Stimulated activated CD4-positive, alpha-beta T cell treated with anti-CD3 and anti-CD28 coated beads, Interleukin-1b, Interleukin-23, amount 100 ng/mL, for 48 hours (primary cell): ENCODE measurements at regions not wholly inside any gene's neighbourhood (a gene's known extent, or its start where the extent isn't known, plus 50 kb on each side); places are given as distances from the start of the nearest gene placed in this dataset.
"Not testable (repeated sequence)": the region's sequence is repeated elsewhere in the genome, so short reads cannot be mapped to it uniquely, and the experiment has no call there.

Source experiments
- DNase-seq: peaks from one replicate; pipeline ENCODE4 v3.0.0-alpha.2; 2020

DNA sequence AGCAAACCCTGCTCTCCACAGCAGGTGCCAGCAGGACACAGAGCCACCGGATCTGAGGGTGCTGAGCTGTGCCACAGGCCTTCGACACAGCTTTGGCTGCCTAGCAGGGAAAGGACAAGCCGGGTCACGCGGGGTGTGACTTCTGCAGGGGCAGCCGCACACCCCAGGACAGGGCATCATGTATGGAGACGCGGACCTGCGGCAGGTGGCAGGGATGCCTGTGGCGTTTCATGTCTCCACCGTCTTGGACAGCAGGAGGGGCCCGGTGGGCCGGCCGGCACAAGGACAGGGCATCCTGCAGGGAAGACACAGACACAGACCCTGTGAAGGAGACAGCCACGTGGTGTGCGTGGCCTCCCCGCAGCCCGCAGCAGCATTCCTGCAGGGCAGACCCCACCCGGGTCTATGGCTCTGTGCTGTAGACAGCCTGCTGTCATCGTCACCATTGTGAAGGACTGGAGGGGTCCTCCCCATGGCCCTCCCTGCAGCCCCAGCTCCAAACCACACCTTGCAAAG lies 109.2 kb downstream of the PDGFA start:
- DNase-seq = no peak

DNA sequence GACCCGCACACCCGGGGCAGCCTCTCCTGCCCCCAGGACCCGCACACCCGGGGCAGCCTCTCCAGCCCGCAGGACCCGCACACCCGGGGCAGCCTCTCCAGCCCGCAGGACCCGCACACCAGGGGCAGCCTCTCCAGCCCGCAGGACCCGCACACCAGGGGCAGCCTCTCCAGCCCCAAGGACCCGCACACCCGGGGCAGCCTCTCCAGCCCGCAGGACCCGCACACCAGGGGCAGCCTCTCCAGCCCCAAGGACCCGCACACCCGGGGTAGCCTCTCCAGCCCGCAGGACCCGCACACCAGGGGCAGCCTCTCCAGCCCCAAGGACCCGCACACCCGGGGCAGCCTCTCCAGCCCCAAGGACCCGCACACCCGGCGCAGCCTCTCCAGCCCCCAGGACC lies 108.5 kb downstream of the PDGFA start:
- not testable (repeated sequence) for DNase-seq

DNA sequence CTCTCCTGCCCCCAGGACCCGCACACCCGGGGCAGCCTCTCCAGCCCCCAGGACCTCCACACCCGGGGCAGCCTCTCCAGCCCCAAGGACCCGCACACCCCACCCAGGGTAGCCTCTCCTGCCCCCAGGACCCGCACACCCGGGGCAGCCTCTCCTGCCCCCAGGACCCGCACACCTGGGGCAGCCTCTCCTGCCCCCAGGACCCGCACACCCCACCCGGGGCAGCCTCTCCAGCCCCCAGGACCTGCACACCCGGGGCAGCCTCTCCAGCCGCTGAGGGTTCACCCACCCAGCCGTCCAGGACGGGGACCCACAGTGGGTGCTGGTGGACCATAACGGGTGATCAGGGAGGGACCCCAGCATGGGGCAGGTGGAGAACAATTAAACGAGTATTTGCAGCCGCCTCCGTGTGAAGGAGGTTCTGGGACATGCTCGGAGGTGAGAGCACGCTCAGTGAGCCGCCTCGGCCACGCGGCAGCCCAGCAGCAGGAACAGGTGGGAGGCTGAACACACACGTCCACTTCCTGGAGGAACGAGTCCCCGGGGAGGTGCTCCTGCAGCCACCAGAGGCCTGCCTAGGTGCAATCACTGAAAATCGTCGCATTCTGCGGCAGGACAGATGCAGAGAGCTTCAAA lies 107.9 kb downstream of the PDGFA start:
- no peak for DNase-seq

DNA sequence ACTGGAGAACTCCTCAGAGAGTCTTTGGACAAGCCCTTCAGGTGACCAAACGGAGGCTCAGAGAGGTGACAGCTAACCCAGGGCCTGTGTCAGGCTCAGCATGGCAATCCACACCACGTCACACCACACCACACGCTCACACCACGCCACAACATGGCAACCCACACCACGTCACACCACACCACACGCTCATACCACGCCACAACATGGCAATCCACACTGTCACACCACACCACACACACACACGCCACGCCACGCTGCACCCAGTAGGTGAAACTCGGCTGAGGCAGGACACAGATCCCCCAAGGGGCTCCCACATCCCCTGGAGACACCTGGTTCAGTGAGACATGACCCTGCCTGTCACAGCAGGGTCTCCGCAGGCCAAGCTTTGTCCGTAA lies 107.3 kb downstream of the PDGFA start:
- DNase-seq = no peak

DNA sequence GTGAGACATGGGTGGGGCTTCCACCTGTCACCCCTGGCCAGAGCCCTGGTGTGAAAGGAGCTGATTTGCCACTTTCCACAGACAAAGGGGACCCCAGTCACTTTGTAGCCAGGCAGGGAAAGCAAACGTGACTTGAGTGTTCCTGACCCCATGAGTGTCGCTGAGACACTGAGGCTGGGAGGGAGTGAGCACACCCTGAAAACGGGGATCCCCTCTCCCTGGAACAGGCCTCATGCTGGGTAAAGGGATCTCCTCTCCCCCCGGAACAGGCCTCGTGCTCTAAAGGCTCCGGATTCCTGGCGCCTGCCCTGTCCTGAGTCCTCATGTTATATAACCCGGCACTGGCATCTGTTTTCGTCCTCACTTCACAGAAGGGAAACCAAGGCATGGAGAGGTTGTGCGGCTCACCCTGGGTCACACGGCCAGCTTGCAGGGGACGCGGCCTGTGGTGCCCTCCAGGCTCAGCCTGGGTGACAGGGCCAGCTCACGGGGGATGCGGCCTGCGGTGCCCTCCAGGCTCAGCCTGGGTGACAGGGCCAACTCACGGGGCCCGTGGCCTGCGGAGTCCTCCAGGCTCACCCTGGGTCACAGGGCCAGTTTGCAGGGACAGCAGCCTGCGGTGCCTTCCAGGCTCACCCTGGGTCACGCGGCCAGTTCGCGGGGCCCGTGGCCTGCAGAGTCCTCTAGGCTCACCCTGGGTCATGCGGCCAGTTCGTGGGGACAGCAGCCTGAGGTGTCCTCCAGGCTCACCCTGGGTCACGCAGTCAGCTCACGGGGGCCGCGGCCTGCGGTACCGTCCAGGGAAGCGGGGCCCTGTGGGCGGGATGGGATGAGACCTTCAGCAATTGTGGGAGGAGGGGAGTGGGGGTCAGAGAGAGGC lies 104.7 kb downstream of the PDGFA start:
- DNase-seq = no peak

DNA sequence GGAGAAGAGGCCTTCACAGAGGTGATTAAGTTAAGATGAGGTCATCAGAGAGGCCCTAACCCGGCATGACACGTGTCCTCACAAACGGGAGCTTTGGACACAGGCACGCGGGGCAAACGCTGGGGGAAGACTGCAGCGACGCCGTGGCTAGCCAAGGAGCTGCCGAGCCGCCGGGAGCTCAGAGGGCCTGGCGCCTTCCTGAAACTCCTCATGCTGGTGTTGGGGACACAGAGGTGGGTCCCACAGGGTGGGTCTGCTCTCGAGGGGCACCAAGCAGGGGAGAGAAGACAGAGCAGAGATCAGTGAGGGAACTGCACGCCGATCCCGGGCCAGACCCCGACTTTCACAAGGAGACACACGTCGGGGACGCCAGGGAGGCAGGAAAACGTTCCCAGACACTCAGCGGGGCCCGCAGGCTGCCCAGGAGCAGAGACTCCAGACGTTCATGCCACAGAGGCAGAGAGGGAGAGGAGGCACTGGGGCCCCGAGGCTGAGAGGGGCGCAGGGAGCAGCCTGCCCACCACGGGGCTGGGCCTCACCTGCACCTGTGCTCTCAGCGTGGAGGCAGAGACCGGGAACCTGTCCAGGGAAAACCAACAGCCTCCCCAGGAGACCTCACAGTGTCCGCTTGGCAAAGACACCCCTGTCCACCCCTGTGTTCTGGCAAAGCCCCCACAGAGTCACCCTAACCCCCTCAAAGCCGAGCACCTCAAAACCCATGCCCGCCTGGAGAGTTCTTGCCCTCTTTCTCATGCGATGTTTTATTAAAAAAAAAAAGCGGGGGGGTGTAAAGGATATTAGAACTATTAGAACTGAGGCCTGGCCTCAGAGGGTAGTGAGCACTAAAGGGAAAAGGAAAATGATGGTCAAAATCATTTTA lies 103.8 kb downstream of the PDGFA start:
- no peak for DNase-seq

DNA sequence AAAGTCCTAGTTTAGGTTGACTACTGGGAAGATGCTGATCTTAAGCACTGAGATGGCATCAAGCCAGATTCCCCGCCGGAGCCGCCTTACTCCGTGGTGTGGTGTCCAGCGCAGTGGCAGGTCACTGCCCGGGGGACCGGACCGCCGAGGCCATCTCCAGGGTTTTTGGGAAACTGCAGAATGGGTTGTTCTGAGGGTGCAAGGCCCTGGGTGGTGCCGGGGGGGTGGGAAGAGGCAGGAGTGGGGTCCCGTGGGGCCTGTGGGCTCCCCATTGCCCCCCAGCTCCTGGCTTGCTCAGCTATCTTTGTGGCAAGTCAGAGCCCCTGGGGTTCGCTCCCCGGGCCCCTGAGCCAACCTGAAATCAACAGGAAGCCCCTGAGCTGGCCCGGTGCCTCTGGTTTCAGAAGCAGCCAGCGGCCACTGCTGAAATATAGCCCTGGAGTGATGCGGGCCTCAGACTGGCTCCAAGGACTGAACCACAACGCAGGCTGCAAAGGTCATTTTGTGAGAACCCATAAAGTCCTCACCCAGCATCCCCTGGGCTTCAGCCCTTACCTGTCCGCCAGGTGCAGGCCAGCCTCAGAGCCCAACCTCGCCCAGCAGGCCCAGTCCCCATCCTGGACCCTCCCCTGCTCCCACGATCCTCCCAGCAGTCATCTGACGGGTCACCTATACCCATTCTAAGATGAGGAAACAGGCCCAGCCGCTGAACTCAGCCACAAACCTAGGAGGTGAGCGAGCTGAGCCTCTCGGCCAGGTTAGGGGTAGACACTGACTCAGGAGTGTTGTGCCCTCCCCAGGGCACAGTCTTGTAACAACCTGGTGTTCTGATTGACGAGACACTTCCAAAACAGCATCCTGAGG lies 102.7 kb downstream of the PDGFA start:
- no peak for DNase-seq

DNA sequence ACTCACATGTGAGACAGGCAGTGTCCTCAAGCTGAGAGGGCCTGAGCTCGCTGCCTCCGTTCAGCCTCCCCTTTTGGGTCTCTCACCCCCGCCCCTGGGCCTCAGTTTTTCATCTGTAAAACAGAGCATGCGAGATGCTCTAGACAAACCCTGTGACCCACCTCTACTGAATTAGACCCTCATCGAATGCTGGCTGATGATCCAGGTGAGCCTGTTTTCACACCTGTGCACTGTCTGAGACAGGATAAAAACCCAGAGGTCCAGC lies 102.1 kb downstream of the PDGFA start:
- no peak for DNase-seq

DNA sequence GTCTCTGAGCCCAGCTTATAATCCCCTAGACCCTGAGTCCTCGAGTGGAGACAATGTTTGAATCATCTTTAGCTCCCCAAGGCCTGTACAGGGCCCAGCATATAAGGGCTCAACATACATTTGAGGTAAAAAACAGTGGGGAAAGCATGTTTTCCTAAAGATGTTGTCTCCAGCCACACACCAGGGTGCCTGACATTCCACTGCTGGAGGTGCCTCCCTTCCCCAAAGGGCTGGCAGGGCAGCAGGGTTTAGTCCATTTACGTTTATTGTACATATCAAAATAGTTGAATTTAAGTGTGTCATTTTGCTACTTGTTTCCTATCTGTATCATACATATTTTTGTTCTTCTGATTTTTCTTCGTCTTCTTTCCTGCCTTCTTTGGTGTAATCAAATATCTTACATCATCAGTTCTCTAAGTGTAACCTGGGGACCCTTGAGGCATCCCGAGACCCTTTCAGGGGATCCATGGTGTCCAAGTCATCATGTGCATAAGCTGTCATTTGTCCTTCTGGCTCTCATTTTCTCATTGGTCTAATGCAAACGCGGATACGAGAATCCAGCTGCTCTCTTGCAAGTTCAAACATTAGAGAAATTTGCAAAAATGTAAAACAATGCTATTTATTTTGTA lies 101.6 kb downstream of the PDGFA start:
- DNase-seq = no peak

DNA sequence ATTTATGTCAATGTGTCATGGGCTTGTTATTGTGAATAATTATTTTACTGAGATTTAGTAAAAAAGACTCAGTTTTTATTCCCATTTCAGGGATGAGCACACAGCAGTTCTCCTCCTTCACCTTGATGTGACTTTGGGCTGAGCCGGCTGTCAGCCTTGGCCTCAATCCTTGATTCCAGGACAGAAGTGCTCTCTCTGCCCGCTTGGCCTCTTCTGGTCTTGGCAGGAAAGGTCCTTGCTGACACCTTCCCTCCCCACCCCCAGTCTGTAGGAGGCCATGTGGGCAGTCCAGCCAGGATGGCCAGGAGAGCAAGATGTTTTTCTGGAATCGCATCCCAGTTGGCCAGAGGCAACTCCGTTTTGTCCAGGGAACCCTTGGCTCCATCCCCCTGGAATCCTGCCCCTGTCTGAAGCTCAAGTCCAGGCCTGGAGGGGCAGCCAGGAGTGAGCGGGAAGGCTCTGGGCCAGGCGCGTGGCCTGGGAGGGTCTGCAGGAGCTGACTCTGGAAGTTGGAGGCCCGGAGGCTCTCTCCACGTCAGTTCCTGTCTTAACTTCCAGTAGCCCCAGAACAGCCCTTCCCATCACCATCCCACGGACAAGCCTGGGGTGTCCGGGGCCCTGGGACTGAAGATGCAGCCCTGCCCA lies 100.9 kb downstream of the PDGFA start:
- DNase-seq = no peak

DNA sequence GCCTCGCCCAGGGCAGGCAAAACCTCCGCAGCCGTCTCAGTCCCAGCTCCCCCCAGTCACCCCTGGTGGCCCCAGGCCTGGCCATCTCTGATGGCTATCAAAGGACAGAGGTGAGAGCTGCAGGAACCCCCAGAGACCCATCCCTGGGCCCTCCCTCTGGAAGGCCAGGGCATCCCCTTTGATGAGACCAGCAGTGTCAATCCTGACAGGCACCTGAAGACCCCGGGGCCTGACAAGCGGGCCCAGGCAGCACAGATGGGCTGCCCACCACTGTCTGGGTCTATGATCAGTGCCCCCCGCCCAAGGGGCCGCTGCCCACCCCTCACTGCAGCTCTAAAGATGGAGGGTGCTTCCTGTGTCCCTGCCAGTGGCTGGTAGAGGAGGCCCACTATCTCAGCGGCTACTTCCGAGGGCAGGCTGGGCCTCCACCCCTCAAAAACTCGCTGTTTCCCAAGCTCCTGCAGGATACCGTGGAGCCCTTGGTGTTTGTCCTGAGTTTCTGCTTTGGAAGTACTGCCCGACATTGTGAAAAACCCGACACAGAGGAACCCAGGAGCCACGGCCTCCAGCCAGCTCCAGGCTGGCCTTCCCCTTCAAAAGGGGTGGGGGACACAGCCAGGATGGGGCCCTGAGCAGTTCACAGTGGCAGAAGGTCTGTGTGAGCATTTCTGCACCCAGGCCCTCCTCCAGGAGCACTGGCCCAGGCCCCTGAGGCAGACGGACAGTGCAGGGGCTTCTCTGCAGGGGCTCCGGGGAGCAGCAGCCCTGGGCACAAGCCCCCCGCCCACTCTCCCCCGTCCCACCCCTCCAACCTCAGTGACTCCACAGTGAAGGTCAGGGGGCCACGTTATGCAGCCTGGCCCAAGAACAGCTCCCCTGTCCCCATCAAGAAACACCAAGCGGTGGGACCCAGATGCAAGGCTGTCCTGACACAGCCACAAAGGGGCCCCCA lies 99.2 kb downstream of the PDGFA start:
- no peak for DNase-seq

DNA sequence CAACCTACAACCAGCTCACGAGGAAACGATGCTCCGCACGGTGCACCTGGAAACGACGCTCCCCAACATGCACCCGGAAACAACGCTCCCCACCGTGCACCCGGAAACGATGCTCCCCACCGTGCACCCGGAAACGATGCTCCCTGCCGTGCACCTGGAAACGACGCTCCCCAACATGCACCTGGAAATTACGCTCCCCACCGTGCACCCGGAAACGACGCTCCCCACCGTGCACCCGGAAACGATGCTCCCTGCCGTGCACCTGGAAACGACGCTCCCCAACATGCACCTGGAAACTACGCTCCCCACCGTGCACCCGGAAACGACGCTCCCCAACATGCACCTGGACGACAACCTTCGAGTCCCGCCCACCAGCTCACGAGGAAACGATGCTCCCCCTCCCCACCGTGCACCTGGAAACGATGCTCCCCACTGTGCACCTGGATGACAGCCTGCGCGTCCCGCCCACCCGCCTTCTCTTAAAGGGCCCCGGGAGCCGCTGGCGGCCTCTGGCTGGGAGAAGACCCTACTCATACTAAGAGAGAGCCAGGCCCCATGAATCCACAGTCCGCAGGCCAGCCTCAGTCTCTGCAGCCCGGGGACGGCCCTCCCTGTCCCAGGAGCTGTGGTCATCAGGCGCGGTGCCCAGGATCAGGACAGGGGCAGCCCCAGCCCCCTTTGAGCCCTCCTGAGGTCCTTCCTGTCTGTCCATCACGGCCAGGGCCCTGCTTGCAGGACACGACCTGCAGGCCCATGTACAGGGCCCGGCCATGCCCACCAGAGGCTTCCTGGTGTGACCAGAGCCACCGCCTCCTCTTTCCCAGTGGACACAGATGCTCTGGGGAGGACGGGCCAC lies 98.3 kb downstream of the PDGFA start:
- DNase-seq = no peak

DNA sequence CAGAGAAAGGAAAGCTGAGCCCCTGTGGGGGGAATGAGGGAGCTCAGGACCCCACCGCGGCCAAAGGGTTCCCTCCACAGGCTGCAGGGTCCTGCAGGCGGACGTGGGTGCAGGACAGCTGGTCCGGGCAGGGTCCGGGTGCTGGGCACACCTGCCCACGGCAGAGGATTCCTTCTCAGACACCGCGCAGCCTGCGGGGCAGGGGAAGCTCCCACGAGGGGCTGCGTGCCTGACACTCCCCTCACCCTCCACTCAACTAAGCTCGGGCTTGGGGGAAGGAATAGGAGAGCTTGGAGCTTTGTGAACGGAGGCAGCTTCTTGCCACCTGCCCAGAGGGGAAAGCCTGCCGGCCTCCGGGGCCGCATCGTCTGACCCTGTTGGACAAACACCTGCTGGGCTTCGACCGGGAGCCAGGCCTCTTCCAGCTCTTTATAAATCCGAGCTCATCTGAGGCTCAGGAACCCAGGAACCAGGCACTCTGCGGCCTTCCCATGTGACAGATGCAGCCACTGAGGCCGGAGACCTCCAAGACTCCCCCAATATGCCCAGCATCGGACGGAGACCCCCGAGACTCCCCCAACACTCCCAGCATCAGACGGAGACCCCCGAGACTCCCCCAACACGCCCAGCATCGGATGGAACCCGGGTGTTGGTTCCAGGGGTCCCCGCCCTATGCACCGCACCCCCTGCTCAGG lies 97.3 kb downstream of the PDGFA start:
- no peak for DNase-seq

DNA sequence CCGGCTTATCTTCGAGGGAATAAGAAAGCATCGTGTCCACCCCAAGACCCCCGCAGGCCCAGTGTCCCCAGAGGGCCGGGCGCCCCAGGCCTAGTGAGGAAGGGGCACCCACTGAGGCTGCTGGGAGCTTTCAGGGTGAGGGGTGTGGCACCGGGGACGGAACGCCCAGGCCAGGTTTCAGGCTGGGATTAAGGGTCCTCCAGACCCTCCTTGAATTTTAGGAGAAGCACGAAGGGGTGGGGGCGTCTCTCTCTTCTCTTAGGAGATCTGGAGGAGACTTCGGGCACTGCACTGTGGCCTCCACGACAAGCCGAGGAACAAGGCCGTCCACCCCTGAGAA lies 96.8 kb downstream of the PDGFA start:
- no peak for DNase-seq

DNA sequence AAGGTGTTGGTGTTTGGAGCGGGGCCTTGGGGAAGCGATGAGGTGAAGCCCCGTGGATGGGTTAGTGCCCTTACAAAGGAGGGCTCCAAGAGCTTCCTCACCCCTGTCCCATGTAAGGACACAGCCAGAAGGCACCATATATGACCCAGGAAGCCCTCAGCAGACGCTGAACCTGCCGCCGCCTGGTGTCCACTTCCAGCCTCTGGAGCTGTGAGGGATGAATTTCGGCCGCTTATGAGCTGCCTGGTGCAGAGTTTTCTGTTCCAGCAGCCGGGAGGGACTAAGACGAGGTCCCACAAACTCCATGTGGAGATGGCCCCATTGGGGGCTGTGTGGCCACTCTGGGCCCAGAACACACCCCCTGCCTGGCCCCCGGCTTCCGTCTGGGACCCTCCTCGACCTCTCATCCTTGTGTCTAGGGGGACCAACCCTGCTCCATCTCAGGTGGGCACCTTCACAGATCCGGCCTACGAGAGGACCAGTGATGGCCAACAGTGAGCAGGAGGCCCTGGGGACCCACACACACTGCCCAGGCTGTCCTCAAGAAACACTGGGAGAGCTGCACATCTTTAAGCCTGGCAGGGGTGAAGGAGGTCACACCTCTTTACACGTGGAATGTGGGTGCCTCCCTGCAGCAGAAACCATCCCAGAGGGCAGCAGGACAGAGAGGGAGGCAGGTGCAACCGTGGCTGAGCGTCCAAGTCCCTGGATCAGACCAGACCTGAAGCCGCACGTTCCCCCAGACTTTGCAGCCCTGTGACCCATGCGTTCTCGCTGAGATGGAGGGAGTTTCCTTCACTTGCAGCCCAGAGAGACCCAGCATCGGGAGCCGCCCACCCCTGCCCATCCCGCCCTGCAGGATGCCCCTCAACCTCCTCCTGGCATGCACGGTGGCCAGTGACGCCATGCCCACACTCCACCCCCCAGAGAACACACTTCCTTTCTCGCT lies 96.1 kb downstream of the PDGFA start:
- DNase-seq = no peak

DNA sequence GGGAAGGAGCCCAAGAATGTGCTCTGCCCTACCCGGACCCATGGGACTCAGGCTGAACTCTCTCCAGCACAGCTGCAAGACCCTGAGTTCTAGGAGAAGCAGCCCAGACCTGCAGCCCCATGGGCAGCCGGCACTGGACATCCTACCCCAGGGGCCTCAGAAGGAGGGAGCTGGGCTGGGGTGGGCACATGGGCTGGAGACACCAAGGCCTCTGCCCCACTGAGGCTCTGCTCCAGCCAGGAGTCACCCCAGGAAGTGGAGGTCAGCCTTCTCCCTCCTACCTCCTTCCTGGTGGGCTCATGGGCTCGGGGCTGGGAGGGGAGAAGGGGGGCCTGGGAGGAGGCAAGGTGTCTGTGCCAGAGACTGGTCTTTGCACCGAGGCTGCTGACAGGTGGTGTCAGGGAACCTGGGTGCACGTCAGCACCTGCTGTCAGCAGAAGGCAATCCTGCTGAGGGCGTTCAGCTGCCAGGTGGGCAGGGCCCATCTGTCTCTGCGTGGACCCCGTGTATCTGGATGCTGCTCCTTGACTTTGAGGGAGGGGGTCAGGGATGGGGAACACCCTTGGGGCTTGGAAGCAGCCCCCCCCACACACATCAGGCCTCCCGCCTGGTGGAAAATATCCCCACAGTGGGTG lies 95.2 kb downstream of the PDGFA start:
- DNase-seq = no peak
